MM.1S (cell line): ENCODE measurements at regions not wholly inside any gene's neighbourhood (a gene's known extent, or its start where the extent isn't known, plus 50 kb on each side); places are given as distances from the start of the nearest gene placed in this dataset.

Experiments used
- CTCF ChIP-seq: fragments of 300-600 bp; sonication (generic); IDR thresholded peaks from 2 replicates; pipeline ENCODE4 v1.5.1; 2016; ENCODE audit warnings: antibody characterized with exemption, low read length, mixed read lengths
- EZH2 ChIP-seq: fragments of 300-600 bp; sonication (generic); optimal IDR thresholded peaks from 2 replicates; pipeline ENCODE3; 2017; ENCODE audit warnings: low read depth, mild to moderate bottlenecking, antibody characterized with exemption, low read length, mixed read lengths
- EZH2phosphoT487 ChIP-seq: fragments of 300-600 bp; sonication (generic); IDR thresholded peaks from 2 replicates; pipeline ENCODE4 v1.6.1; 2018; ENCODE audit warnings: antibody characterized with exemption, low read length

- TF ChIP-seq CTCF (no peak), EZH2 (no peak), EZH2phosphoT487 (no peak)
Observed at GRCh38 chr7:24051651-24052050, 232.3 kb upstream of the NPY start.
